ENCODE measurements at regions not wholly inside any gene's neighbourhood (a gene's known extent, or its start where the extent isn't known, plus 50 kb on each side); places are given as distances from the start of the nearest gene placed in this dataset.

- peaks cover 15 to 20% of the 10 kb centered on the region in 2 experiments for H3K4me1 Mint-ChIP-seq
- H3K27me3 Mint-ChIP-seq (ENCODE audit: low read depth) = peaks cover 1% of the 10 kb centered on the region; the same call in 1 of the 2 replicates
Measured at GRCh38 chr10:6894405-6894804, 314.3 kb upstream of the PRKCQ start.

More at GRCh38 chr10:6894405-6894804, 314.3 kb upstream of the PRKCQ start:
- H2AK5ac ChIP-seq (ENCODE audit: insufficient read length, low read length) = no peak overlapping the region
- H4K91ac ChIP-seq (ENCODE audit: insufficient read length, low read depth, low read length) = no peak overlapping the region
- H3K56ac ChIP-seq (ENCODE audit: insufficient read length, low read depth, low read length) = no peak overlapping the region
- Mint-ChIP-seq H3K9me3 (no peaks in the 10 kb centered on the region; a peak in 1 of 5 replicates), H3K27ac (peak overlapping the region in 1 of 3 experiments; percentile 41; a peak in 1 of 7 replicates), H3K4me3 (no peak overlapping the region), H3K36me3 (ENCODE audit: insufficient read depth in 1 of 3, low read depth in 3 of 3) (no peaks in the 10 kb centered on the region)
- H2BK20ac ChIP-seq (ENCODE audit: low read depth, low read length, poor library complexity, severe bottlenecking) = no peak overlapping the region
- no peak overlapping the region for H2BK120ac ChIP-seq (ENCODE audit: low read depth, low read length, poor library complexity, severe bottlenecking)
- no peak overlapping the region for H4K8ac ChIP-seq (replicated peaks; ENCODE audit: insufficient read length, low read depth, low read length)
- no peak overlapping the region for H4K5ac ChIP-seq (ENCODE audit: insufficient read length, low read depth, low read length)
- no peak overlapping the region for H3K18ac ChIP-seq (ENCODE audit: insufficient read length, low read depth, low read length)
- no peak overlapping the region for H3K14ac ChIP-seq (ENCODE audit: insufficient read depth, low read length)
- no peak overlapping the region for H3K27ac ChIP-seq (ENCODE audit: insufficient read length, low read depth, low read length)
- WGBS (ENCODE audit: extremely low coverage, insufficient read length, low lambda C conversion rate) = no CpG with 5 or more reads among the region's 2 CpGs
- TF ChIP-seq CTCF (conservative IDR thresholded peaks at IDR 0.05) = no peak
- no peak overlapping the region for H2AFZ ChIP-seq (ENCODE audit: low read length)
- H2BK5ac ChIP-seq (ENCODE audit: insufficient read length, low read length) = no peak overlapping the region
- no peaks in the 10 kb centered on the region for H3K23me2 ChIP-seq (ENCODE audit: insufficient read length, low read depth, low read length, poor library complexity, severe bottlenecking)
- no peaks in the 10 kb centered on the region for H3K79me2 ChIP-seq (ENCODE audit: insufficient read depth, low read length)
- no peak overlapping the region for H2BK15ac ChIP-seq (ENCODE audit: low read depth, low read length)
- H3K79me1 ChIP-seq (ENCODE audit: insufficient read depth, low read depth, low read length, poor library complexity, severe bottlenecking) = no peaks in the 10 kb centered on the region
- H3K4me2 ChIP-seq (ENCODE audit: insufficient read depth, insufficient read length, low read length) = no peak overlapping the region
- DNase-seq = no peak
- no peaks in the 10 kb centered on the region; the same call in 1 of the 2 replicates for H3K4me1 ChIP-seq (ENCODE audit: insufficient read depth, low read length)
- H2BK12ac ChIP-seq (ENCODE audit: insufficient read length, low read depth, low read length) = no peak overlapping the region
- H3K23ac ChIP-seq (ENCODE audit: insufficient read length, low read depth, low read length) = no peak overlapping the region
- H3K27me3 ChIP-seq (ENCODE audit: insufficient read depth, low read length) = no peaks in the 10 kb centered on the region
- H4K20me1 ChIP-seq (ENCODE audit: control insufficient read depth, insufficient read depth, insufficient read length) = no peaks in the 10 kb centered on the region
- no peak overlapping the region for H3K4ac ChIP-seq (ENCODE audit: low read depth, low read length)
- no peak overlapping the region for H3T11ph ChIP-seq (ENCODE audit: low read length)
- H3K9ac ChIP-seq (ENCODE audit: extremely low read depth, insufficient read length, low read length) = no peak overlapping the region
- H3K9me3 ChIP-seq (ENCODE audit: control insufficient read depth, low read depth, low read length) = no peaks in the 10 kb centered on the region

Data from H9 (cell line).